Panc1 (cell line): ENCODE measurements at regions not wholly inside any gene's neighbourhood (a gene's known extent, or its start where the extent isn't known, plus 50 kb on each side); places are given as distances from the start of the nearest gene placed in this dataset.

Experiments
- POLR2AphosphoS5 ChIP-seq: IDR thresholded peaks from 2 replicates; pipeline ENCODE4 v1.6.1; 2012; ENCODE audit warnings: mild to moderate bottlenecking, low read depth, low read length, moderate library complexity
- TF ChIP-seq, protein P1 (sequence below): fragments of 450-650 bp; IDR thresholded peaks from 2 replicates; pipeline ENCODE4 v1.5.1; 2017; ENCODE audit warnings: mild to moderate bottlenecking

DNA sequence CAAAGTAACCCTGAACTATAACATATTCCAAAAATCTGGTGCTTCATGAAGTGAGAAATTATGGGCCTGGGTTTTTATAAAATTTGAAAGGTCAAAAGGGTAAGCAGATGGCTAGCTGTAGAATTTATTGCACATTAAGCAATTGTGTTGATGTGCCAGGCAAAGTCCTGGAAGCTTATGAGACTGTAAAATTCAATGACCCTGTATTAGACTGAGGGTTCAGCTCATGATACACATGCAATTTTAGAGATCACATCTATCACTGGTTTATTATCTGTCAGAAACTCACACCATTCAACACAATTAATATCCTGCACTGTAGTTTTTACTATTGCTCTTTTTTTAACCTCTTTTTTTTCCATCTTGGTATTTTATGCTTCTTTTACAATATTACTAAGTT, 1162.6 kb upstream of the SLC39A10 start:
- no peak for TF ChIP-seq POLR2AphosphoS5
- TF ChIP-seq, protein P1, sequence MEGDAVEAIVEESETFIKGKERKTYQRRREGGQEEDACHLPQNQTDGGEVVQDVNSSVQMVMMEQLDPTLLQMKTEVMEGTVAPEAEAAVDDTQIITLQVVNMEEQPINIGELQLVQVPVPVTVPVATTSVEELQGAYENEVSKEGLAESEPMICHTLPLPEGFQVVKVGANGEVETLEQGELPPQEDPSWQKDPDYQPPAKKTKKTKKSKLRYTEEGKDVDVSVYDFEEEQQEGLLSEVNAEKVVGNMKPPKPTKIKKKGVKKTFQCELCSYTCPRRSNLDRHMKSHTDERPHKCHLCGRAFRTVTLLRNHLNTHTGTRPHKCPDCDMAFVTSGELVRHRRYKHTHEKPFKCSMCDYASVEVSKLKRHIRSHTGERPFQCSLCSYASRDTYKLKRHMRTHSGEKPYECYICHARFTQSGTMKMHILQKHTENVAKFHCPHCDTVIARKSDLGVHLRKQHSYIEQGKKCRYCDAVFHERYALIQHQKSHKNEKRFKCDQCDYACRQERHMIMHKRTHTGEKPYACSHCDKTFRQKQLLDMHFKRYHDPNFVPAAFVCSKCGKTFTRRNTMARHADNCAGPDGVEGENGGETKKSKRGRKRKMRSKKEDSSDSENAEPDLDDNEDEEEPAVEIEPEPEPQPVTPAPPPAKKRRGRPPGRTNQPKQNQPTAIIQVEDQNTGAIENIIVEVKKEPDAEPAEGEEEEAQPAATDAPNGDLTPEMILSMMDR: no peak
